PC-9 (cell line): ENCODE measurements at regions not wholly inside any gene's neighbourhood (a gene's known extent, or its start where the extent isn't known, plus 50 kb on each side); places are given as distances from the start of the nearest gene placed in this dataset.

Experiments
- BruUV-seq: library from RNA; stranded (reverse); fragments of 400-500 nt; replicated peaks from 2 replicates; lab custom pipeline; 2021; lab: Mats Ljungman, UMichigan
- CTCF ChIA-PET: fragments of 300-600 bp; sonication (Branson Sonifier 250); formaldehyde crosslinking; loops from one replicate; lab custom pipeline; 2022; ENCODE audit warnings: antibody characterized with exemption; lab: Charles Lee
- POLR2A ChIA-PET: fragments of 300-600 bp; sonication (Branson Sonifier 250); formaldehyde crosslinking; loops from one replicate; lab custom pipeline; 2022; ENCODE audit warnings: antibody characterized with exemption; ENCODE audit not compliant: unreplicated experiment; lab: Charles Lee
- DNase-seq, 2 experiments: peaks; one replicate each; pipeline versions ENCODE4 v3.0.0 to v3.0.0-alpha.2; 2015 to 2022; ENCODE audit warnings: mixed read lengths in 1 of 2
- H2AFZ ChIP-seq: fragments of 200-600 bp; sonication (generic); 2 replicates; pipeline ENCODE4 v1.8.1; 2017; ENCODE audit warnings: antibody characterized with exemption
- H3F3A ChIP-seq: fragments of 200-600 bp; sonication (generic); 2 replicates; pipeline ENCODE4 v1.8.1; 2017; ENCODE audit warnings: antibody characterized with exemption, mild to moderate bottlenecking, low read depth; ENCODE audit not compliant: insufficient read depth
- H3K27ac ChIP-seq: fragments of 200-600 bp; sonication (generic); 2 replicates; pipeline ENCODE4 v1.6.1; 2016; ENCODE audit warnings: mixed run types
- H3K27me3 ChIP-seq: fragments of 200-600 bp; sonication (generic); 2 replicates; pipeline ENCODE4 v1.6.1; 2016; ENCODE audit warnings: low read depth, mixed run types; ENCODE audit not compliant: insufficient read depth
- H3K36me3 ChIP-seq: fragments of 200-600 bp; sonication (generic); 2 replicates; pipeline ENCODE4 v1.6.1; 2016; ENCODE audit warnings: low read depth, mixed run types
- H3K4me1 ChIP-seq: fragments of 200-600 bp; sonication (generic); replicated peaks from 2 replicates; pipeline ENCODE4 v1.6.1; 2016; ENCODE audit warnings: mixed run types; ENCODE audit not compliant: insufficient read depth
- H3K4me2 ChIP-seq: fragments of 200-600 bp; sonication (generic); 2 replicates; pipeline ENCODE4 v1.6.1; 2017; ENCODE audit warnings: mixed run types
- H3K4me3 ChIP-seq: fragments of 200-600 bp; sonication (generic); 2 replicates; pipeline ENCODE4 v1.6.1; 2016; ENCODE audit warnings: mixed run types
- H3K79me2 ChIP-seq: fragments of 200-600 bp; sonication (generic); 2 replicates; pipeline ENCODE4 v1.6.1; 2017; ENCODE audit warnings: low read depth, mixed run types
- H3K9me2 ChIP-seq: fragments of 200-600 bp; sonication (generic); 2 replicates; pipeline ENCODE4 v1.8.1; 2017; ENCODE audit warnings: mild to moderate bottlenecking; ENCODE audit not compliant: insufficient read depth
- H3K9me3 ChIP-seq: fragments of 200-600 bp; sonication (generic); 2 replicates; pipeline ENCODE4 v1.8.1; 2016; ENCODE audit warnings: low read depth; ENCODE audit not compliant: insufficient read depth
- H4K20me1 ChIP-seq: fragments of 200-600 bp; sonication (generic); 2 replicates; pipeline ENCODE4 v1.8.1; 2017; ENCODE audit not compliant: insufficient read depth
- EZH2 ChIP-seq: fragments of 200-600 bp; sonication (generic); IDR thresholded peaks from 2 replicates; pipeline ENCODE4 v1.8.0; 2017; ENCODE audit warnings: antibody characterized with exemption, low read depth
- intact Hi-C: fragments of 100-400 bp; cut with micrococcal nuclease; formaldehyde crosslinking; loops from one replicate; pipeline ENCODE4 v1.10.0; 2022; ENCODE audit not compliant: unreplicated experiment
- TF ChIP-seq, protein P1 (sequence below): fragments of 200-600 bp; sonication (generic); conservative IDR thresholded peaks from 2 replicates; pipeline ENCODE4 v1.6.1; 2017; ENCODE audit warnings: mixed run types, antibody characterized with exemption, mild to moderate bottlenecking, moderate library complexity

DNA sequence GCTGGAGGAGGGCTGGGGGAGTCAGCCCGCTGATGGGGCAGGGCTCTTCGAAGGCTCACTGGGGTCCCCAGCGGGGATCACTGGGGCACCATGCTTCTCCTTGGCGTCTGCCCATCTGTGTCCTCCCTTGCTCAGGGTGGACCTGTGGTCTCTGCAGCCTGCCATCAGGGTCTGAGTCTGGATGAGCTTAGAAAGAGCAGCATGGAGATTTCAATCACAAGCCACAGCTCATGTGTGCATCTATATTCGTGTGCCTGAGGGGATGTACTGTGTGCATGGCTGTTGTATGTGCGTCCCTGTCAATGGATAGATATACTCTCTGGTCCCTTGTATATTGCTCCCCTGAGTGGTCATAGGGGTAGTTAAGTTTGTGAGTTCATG lies 126.6 kb upstream of the SDK2 start:
- BruUV-seq = no TSS peak
- H3K36me3 ChIP-seq = no peaks in the 10 kb centered on the region
- no peaks in the 10 kb centered on the region for H3K9me3 ChIP-seq
- ChIA-PET CTCF (no interaction called here), POLR2A (no interaction called here)
- no peak overlapping the region for H2AFZ ChIP-seq
- no peaks in the 10 kb centered on the region for H3K79me2 ChIP-seq
- H3K4me1 ChIP-seq = no peaks in the 10 kb centered on the region
- peaks cover 83% of the 10 kb centered on the region for H3K27me3 ChIP-seq
- H3K9me2 ChIP-seq = no peaks in the 10 kb centered on the region
- no peak for DNase-seq
- TF ChIP-seq, protein P1, sequence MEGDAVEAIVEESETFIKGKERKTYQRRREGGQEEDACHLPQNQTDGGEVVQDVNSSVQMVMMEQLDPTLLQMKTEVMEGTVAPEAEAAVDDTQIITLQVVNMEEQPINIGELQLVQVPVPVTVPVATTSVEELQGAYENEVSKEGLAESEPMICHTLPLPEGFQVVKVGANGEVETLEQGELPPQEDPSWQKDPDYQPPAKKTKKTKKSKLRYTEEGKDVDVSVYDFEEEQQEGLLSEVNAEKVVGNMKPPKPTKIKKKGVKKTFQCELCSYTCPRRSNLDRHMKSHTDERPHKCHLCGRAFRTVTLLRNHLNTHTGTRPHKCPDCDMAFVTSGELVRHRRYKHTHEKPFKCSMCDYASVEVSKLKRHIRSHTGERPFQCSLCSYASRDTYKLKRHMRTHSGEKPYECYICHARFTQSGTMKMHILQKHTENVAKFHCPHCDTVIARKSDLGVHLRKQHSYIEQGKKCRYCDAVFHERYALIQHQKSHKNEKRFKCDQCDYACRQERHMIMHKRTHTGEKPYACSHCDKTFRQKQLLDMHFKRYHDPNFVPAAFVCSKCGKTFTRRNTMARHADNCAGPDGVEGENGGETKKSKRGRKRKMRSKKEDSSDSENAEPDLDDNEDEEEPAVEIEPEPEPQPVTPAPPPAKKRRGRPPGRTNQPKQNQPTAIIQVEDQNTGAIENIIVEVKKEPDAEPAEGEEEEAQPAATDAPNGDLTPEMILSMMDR = no peak
- no peak for TF ChIP-seq EZH2
- no peak overlapping the region for H3K4me2 ChIP-seq
- H4K20me1 ChIP-seq = no peaks in the 10 kb centered on the region; the same call in 1 of the 2 replicates
- intact Hi-C loops = no loop called here
- H3K4me3 ChIP-seq = no peak overlapping the region
- H3K27ac ChIP-seq = no peak overlapping the region
- H3F3A ChIP-seq = no peaks in the 10 kb centered on the region

DNA sequence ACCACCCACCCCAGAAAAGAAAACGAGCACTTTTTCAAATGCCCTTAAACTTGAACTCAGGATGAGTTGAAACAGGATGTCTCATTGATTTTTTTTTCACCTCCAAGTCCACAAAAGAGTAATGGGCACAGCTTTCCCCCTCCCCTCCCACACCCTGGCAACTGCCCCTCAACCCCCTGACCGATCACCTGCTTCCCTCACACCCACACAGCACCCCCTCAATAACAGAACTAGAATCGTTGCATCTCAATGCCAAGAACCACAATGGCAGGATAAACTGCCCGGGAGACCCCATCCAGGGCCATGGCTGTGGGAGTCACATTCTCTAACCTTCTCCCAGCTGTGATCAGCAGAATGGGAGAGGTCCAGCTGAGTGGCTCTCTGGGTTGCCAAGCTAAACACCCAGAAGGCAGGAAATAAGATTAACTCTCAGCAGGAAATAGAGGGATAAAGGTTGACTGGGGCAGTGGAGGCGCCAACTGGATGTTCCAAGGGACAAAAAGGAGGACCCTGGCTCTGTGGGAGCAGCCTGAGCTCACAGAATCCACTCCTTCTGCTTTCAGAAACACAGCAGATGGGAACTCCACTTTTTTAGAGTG lies 128.0 kb upstream of the SDK2 start:
- H2AFZ ChIP-seq = no peak overlapping the region
- H3K4me3 ChIP-seq = no peak overlapping the region
- H3K4me2 ChIP-seq = no peak overlapping the region
- no peaks in the 10 kb centered on the region for H3K4me1 ChIP-seq
- intact Hi-C loops = no loop called here
- DNase-seq = no peak
- POLR2A ChIA-PET = no interaction called here
- H3K9me3 ChIP-seq = no peaks in the 10 kb centered on the region
- H3K36me3 ChIP-seq = no peaks in the 10 kb centered on the region
- no peak for TF ChIP-seq EZH2
- TF ChIP-seq, protein P1 = no peak
- H4K20me1 ChIP-seq = no peaks in the 10 kb centered on the region; the same call in 1 of the 2 replicates
- H3K27ac ChIP-seq = no peak overlapping the region
- no peaks in the 10 kb centered on the region for H3K9me2 ChIP-seq
- no peaks in the 10 kb centered on the region for H3F3A ChIP-seq
- H3K79me2 ChIP-seq = no peaks in the 10 kb centered on the region
- CTCF ChIA-PET = no interaction called here
- peaks cover 84% of the 10 kb centered on the region for H3K27me3 ChIP-seq
- no TSS peak for BruUV-seq

DNA sequence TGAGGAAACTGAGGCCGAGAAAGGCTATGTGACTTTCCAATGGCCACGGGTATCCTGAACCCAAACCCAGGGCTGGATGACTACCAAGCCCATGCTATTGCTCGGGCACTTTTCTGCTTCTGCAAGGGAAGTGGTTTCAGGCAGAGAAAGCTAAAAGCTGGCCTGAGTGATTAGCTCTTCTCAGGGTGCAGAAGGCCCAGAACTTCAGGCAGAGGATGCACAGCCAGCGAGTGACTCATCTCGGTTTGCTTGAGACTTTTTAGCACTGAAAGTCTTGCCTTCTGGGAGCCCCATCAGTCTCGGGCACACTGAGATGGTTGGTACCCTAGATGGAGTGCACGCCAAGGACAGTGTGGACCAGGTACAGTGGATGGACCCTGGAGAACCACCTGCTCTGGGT lies 129.5 kb upstream of the SDK2 start:
- Histone ChIP-seq H3K79me2 (no peaks in the 10 kb centered on the region), H3K36me3 (no peaks in the 10 kb centered on the region), H3K9me2 (no peaks in the 10 kb centered on the region), H3K27ac (no peak overlapping the region), H3K4me1 (no peaks in the 10 kb centered on the region), H3K4me3 (no peak overlapping the region), H4K20me1 (no peaks in the 10 kb centered on the region; the same call in 1 of the 2 replicates), H3K9me3 (no peaks in the 10 kb centered on the region), H3F3A (no peaks in the 10 kb centered on the region), H2AFZ (no peak overlapping the region), H3K4me2 (no peak overlapping the region), H3K27me3 (peaks cover 86% of the 10 kb centered on the region)
- intact Hi-C loops = no loop called here
- ChIA-PET CTCF (no interaction called here), POLR2A (no interaction called here)
- no peak for DNase-seq
- TF ChIP-seq EZH2 = no peak
- TF ChIP-seq, protein P1 = no peak
- no TSS peak for BruUV-seq
